HepG2 (cell line): ENCODE measurements at regions not wholly inside any gene's neighbourhood (a gene's known extent, or its start where the extent isn't known, plus 50 kb on each side); places are given as distances from the start of the nearest gene placed in this dataset.
"Not testable (repeated sequence)": the region's sequence is repeated elsewhere in the genome, so short reads cannot be mapped to it uniquely, and the experiment has no call there.

Source experiments
- ATAC-seq: fragments of 200-7000 bp; cut with Tn5 transposase; 3 replicates; pipeline ENCODE4 v1.9.1; 2020; ENCODE audit warnings: mild to moderate bottlenecking, moderate library complexity
- BruUV-seq: library from RNA; stranded (reverse); fragments of 400-500 nt; replicated peaks from 2 replicates; lab custom pipeline; 2021; lab: Mats Ljungman, UMichigan
- CTCF ChIA-PET: fragments of 300-600 bp; formaldehyde crosslinking; extraction: SDS; loops from one replicate; lab custom pipeline; 2021; ENCODE audit warnings: low total read pairs, inconsistent platforms, low intra/inter-chr PET ratio; lab: Yijun Ruan, JAX
- POLR2A ChIA-PET: fragments of 350-600 bp; sonication (Branson Sonifier 250); formaldehyde crosslinking; loops from one replicate; lab custom pipeline; 2020; ENCODE audit warnings: antibody characterized with exemption, inconsistent platforms; lab: Yijun Ruan, JAX
- DNase-seq: peaks from one replicate; pipeline ENCODE4 v3.0.0-alpha.2; 2015; ENCODE audit warnings: low spot score
- FAIRE-seq: peaks from 3 replicates; lab custom pipeline; 2011; peaks lifted over from hg19 to GRCh38; lab: Jason Lieb, UNC
- H2AFZ ChIP-seq: one replicate; pipeline ENCODE4 v1.6.1; 2011; ENCODE audit warnings: low read length, inconsistent platforms
- H3K27ac ChIP-seq: fragments of 300-600 bp; 3 replicates; pipeline ENCODE4 v1.8.0; 2011; ENCODE audit warnings: mixed run types, mild to moderate bottlenecking, mixed read lengths, low read length, inconsistent platforms; ENCODE audit not compliant: insufficient read depth; ENCODE audit errors: extremely low read length
- H3K27me3 ChIP-seq, 2 experiments: fragments of 200-600 bp in 1 of 2; 2 replicates in 1 of 2; 3 replicates in 1 of 2; pipeline versions ENCODE4 v1.6.0 to v1.8.0; 2011; ENCODE audit warnings: low read length in 2 of 2, mild to moderate bottlenecking in 2 of 2, moderate library complexity in 2 of 2, inconsistent platforms in 1 of 2; ENCODE audit not compliant: insufficient read depth in 2 of 2, control insufficient read depth in 1 of 2
- H3K36me3 ChIP-seq, 2 experiments: fragments of 200-600 bp in 1 of 2; replicated peaks in 1 of 2; 2 replicates in 1 of 2; 3 replicates in 1 of 2; pipeline versions ENCODE4 v1.5.1 to v1.8.0; 2011; ENCODE audit warnings: low read length in 2 of 2, inconsistent platforms in 1 of 2; ENCODE audit not compliant: insufficient read depth in 2 of 2, control insufficient read depth in 1 of 2
- H3K4me1 ChIP-seq: 2 replicates; pipeline ENCODE4 v1.5.1; 2012; ENCODE audit warnings: low read length, inconsistent platforms; ENCODE audit not compliant: insufficient read depth
- H3K4me2 ChIP-seq: 2 replicates; pipeline ENCODE4 v1.6.0; 2011; ENCODE audit warnings: low read depth, low read length, inconsistent platforms
- H3K4me3 ChIP-seq, 3 experiments: fragments of 200-600 bp in 1 of 3; sonication (generic), shearing (Covaris generic) in 1 of 3; replicated peaks in 1 of 3; 2 replicates each; pipeline ENCODE4 v1.5.1; 2011 to 2016; ENCODE audit warnings: low read length in 3 of 3, inconsistent platforms in 2 of 3, low read depth in 2 of 3, mild to moderate bottlenecking in 2 of 3, control low read depth in 1 of 3, mixed read lengths in 1 of 3; ENCODE audit not compliant: insufficient read depth in 1 of 3
- H3K79me2 ChIP-seq: one replicate; pipeline ENCODE4 v1.6.1; 2011; ENCODE audit warnings: low read length, inconsistent platforms; ENCODE audit not compliant: insufficient read depth
- H3K9ac ChIP-seq: 2 replicates; pipeline ENCODE4 v1.6.0; 2011; ENCODE audit warnings: mild to moderate bottlenecking, low read depth, low read length, inconsistent platforms; ENCODE audit not compliant: insufficient read depth
- H3K9me3 ChIP-seq: 2 replicates; pipeline ENCODE4 v1.5.1; 2012; ENCODE audit warnings: mild to moderate bottlenecking, low read length
- H4K20me1 ChIP-seq: 2 replicates; pipeline ENCODE4 v1.6.0; 2011; ENCODE audit warnings: inconsistent platforms, mild to moderate bottlenecking, low read length, moderate library complexity; ENCODE audit not compliant: insufficient read depth
- CCAR2 ChIP-seq: fragments of 200-400 bp; formaldehyde crosslinking; optimal IDR thresholded peaks from 2 replicates; pipeline ENCODE3; 2018; ENCODE audit warnings: low read depth, mild to moderate bottlenecking, low read length, moderate library complexity
- EZH2 ChIP-seq: conservative IDR thresholded peaks from 2 replicates; pipeline ENCODE4 v1.6.1; 2012; ENCODE audit warnings: mild to moderate bottlenecking, low read depth, low read length, moderate library complexity
- KLF6 ChIP-seq: IDR thresholded peaks from 2 replicates; pipeline ENCODE4 v1.8.0; 2016; ENCODE audit warnings: missing biosample characterization, missing genetic modification reagents
- MAZ ChIP-seq, 2 experiments: sonication (generic) in 1 of 2; formaldehyde crosslinking in 1 of 2; IDR thresholded peaks; 2 replicates each; pipeline versions ENCODE4 v1.5.0 to v1.6.1; 2012 to 2020; ENCODE audit warnings: low read depth in 2 of 2, mild to moderate bottlenecking in 2 of 2, borderline replicate concordance in 1 of 2, improper control_type of control experiment in 1 of 2, low read length in 1 of 2, missing genetic modification reagents in 1 of 2, moderate library complexity in 1 of 2
- THYN1 ChIP-seq: sonication (generic); formaldehyde crosslinking; IDR thresholded peaks from 2 replicates; pipeline ENCODE4 v1.8.1; 2023; ENCODE audit warnings: low read depth, mild to moderate bottlenecking, moderate library complexity, missing genetic modification reagents, borderline replicate concordance
- ZBED4 ChIP-seq: sonication (generic); formaldehyde crosslinking; IDR thresholded peaks from 2 replicates; pipeline ENCODE4 v1.4.0; 2020; ENCODE audit warnings: missing genetic modification reagents, borderline replicate concordance
- ZFX ChIP-seq: sonication (generic); formaldehyde crosslinking; IDR thresholded peaks from 2 replicates; pipeline ENCODE4 v1.4.0; 2020; ENCODE audit warnings: mild to moderate bottlenecking, low read depth, missing genetic modification reagents, moderate library complexity
- ZIK1 ChIP-seq: sonication (generic); formaldehyde crosslinking; IDR thresholded peaks from 2 replicates; pipeline ENCODE4 v1.5.0; 2020; ENCODE audit warnings: mild to moderate bottlenecking, low read depth, missing genetic modification reagents, borderline replicate concordance
- ZMAT5 ChIP-seq: sonication (generic); formaldehyde crosslinking; IDR thresholded peaks from 2 replicates; pipeline ENCODE4 v1.5.0; 2020; ENCODE audit warnings: mild to moderate bottlenecking, low read depth, missing genetic modification reagents, borderline replicate concordance
- ZNF326 ChIP-seq: sonication (generic); formaldehyde crosslinking; IDR thresholded peaks from 2 replicates; pipeline ENCODE4 v1.4.0; 2020; ENCODE audit warnings: missing genetic modification reagents, borderline replicate concordance
- ZXDC ChIP-seq: sonication (generic); formaldehyde crosslinking; IDR thresholded peaks from 2 replicates; pipeline ENCODE4 v1.5.0; 2020; ENCODE audit warnings: mild to moderate bottlenecking, missing genetic modification reagents
- WGBS: methylation state at CpG from one replicate; pipeline ENCODE4 v1.1.6; 2017; ENCODE audit warnings: low lambda C conversion rate; 5-methylcytosine and 5-hydroxymethylcytosine counted together
- in situ Hi-C: cut with HindIII; loops from 2 replicates; pipeline ENCODE4 v1.10.0; 2017; ENCODE audit warnings: low pct_unique_long_range_greater_than_20kb; ENCODE audit not compliant: extremely low pct_ligation_motif_present
- intact Hi-C: fragments of 100-400 bp; cut with micrococcal nuclease; formaldehyde crosslinking; loops from one replicate; pipeline ENCODE4 v1.10.0; 2022; ENCODE audit not compliant: unreplicated experiment

GRCh38 chr10:27335246-27335645 is 94.6 kb upstream of the ACBD5 start:
- FAIRE-seq, DNase-seq, H3K79me2 ChIP-seq: not testable (repeated sequence)

GRCh38 chr10:27330074-27330473 is 89.5 kb upstream of the ACBD5 start:
- Histone ChIP-seq H3K4me2 (no peak overlapping the region), H3K4me3 (no peak overlapping the region), H3K36me3 (no peaks in the 10 kb centered on the region), H2AFZ (no peak overlapping the region), H3K4me1 (no peaks in the 10 kb centered on the region), H3K27me3 (no peaks in the 10 kb centered on the region), H3K9me3 (no peaks in the 10 kb centered on the region), H4K20me1 (no peaks in the 10 kb centered on the region), H3K79me2 (no peaks in the 10 kb centered on the region), H3K9ac (no peak overlapping the region), H3K27ac (no peak overlapping the region)
- no peak for ATAC-seq
- in situ Hi-C loops: no loop called here
- no peak for FAIRE-seq
- no peak for DNase-seq
- WGBS: 18% methylated on average over 3 of the region's 3 CpGs
- ChIA-PET POLR2A (no interaction called here), CTCF (no interaction called here)
- no TSS peak for BruUV-seq
- intact Hi-C loops: no loop called here
- TF ChIP-seq ZBED4 (CRISPR knock-in tag) (no peak), ZIK1 (CRISPR knock-in tag) (no peak), CCAR2 (no peak), ZNF326 (CRISPR knock-in tag) (no peak), ZMAT5 (no peak), ZXDC (CRISPR knock-in tag) (no peak), THYN1 (CRISPR knock-in tag) (no peak), ZFX (CRISPR knock-in tag) (no peak), KLF6 (CRISPR knock-in tag) (no peak), MAZ (IDR thresholded peaks at IDR 0.05; ENCODE audit: borderline replicate concordance, low read depth, low read length) (no peak), MAZ (CRISPR knock-in tag; IDR thresholded peaks at IDR 0.05; ENCODE audit: low read depth) (no peak), EZH2 (no peak)

More at GRCh38 chr10:27335246-27335645, 94.6 kb upstream of the ACBD5 start:
- CTCF ChIA-PET, H3K4me1 ChIP-seq, H3K27ac ChIP-seq, H3K27me3 ChIP-seq, intact Hi-C loops, H3K9me3 ChIP-seq, H3K36me3 ChIP-seq, BruUV-seq, H3K9ac ChIP-seq, POLR2A ChIA-PET, H4K20me1 ChIP-seq, H2AFZ ChIP-seq, H3K4me2 ChIP-seq, H3K4me3 ChIP-seq, ATAC-seq, in situ Hi-C loops: not testable (repeated sequence)
- WGBS: 0% methylated on average over 3 of the region's 3 CpGs
